Peyer's patch (tissue), 4 donors: ENCODE measurements at regions not wholly inside any gene's neighbourhood (a gene's known extent, or its start where the extent isn't known, plus 50 kb on each side); places are given as distances from the start of the nearest gene placed in this dataset.

Experiments used
- CTCF ChIP-seq, 6 experiments: fragments of 450-650 bp in 4 of 6; fragments of 200-600 bp in 2 of 6; sonication (generic) in 1 of 6; IDR thresholded peaks; one replicate each; pipeline ENCODE4 v1.5.1; 2017 to 2019; ENCODE audit warnings: antibody characterized with exemption in 6 of 6, mild to moderate bottlenecking in 3 of 6, moderate library complexity in 1 of 6
- POLR2A ChIP-seq, 2 donors: fragments of 450-650 bp; IDR thresholded peaks; one replicate each; pipeline ENCODE4 v1.5.1; 2017; ENCODE audit warnings: antibody characterized with exemption in 2 of 2, mild to moderate bottlenecking in 2 of 2, moderate library complexity in 2 of 2

- TF ChIP-seq CTCF (IDR thresholded peaks at IDR 0.05) (no peak), POLR2A (IDR thresholded peaks at IDR 0.05) (no peak)
Measured at GRCh38 chr10:78335691-78336401, 302.2 kb downstream of the RPS24 start.
